Kidney (tissue), 13 donors: ENCODE measurements at regions not wholly inside any gene's neighbourhood (a gene's known extent, or its start where the extent isn't known, plus 50 kb on each side); places are given as distances from the start of the nearest gene placed in this dataset.

ENCODE experiments used
- DNase-seq, 5 donors: peaks; one replicate each; pipeline ENCODE4 v3.0.0-alpha.2; 2013 to 2020
- FAIRE-seq: peaks from 2 replicates; lab custom pipeline; 2012; peaks lifted over from hg19 to GRCh38; lab: Jason Lieb, UNC
- H3K27ac ChIP-seq, 2 donors: one replicate each; pipeline ENCODE4 v1.7.0; 2013; ENCODE audit warnings: low read depth in 2 of 2, low read length in 2 of 2, inconsistent platforms in 1 of 2
- H3K27me3 ChIP-seq: one replicate; pipeline ENCODE4 v1.7.1; 2013; ENCODE audit warnings: low read length, inconsistent platforms; ENCODE audit not compliant: control insufficient read depth, insufficient read depth
- H3K36me3 ChIP-seq, 3 donors: one replicate each; pipeline versions ENCODE4 v1.7.0 to v1.7.1; 2013; ENCODE audit warnings: low read length in 3 of 3, control low read depth in 1 of 3, inconsistent platforms in 1 of 3; ENCODE audit not compliant: insufficient read depth in 3 of 3, control insufficient read depth in 2 of 3
- H3K4me1 ChIP-seq, 3 donors: one replicate each; pipeline versions ENCODE4 v1.7.0 to v1.7.1; 2013; ENCODE audit warnings: low read length in 3 of 3, inconsistent platforms in 1 of 3, low read depth in 1 of 3; ENCODE audit not compliant: control insufficient read depth in 2 of 3, insufficient read depth in 2 of 3
- H3K4me3 ChIP-seq, 3 donors: one replicate each; pipeline versions ENCODE4 v1.7.0 to v1.8.1; 2013; ENCODE audit warnings: low read length in 3 of 3, control low read depth in 1 of 3, inconsistent platforms in 1 of 3
- H3K9ac ChIP-seq, 3 donors: one replicate each; pipeline versions ENCODE4 v1.7.0 to v1.7.1; 2013; ENCODE audit warnings: low read length in 3 of 3, control low read depth in 1 of 3, inconsistent platforms in 1 of 3
- H3K9me3 ChIP-seq, 3 donors: one replicate each; pipeline versions ENCODE4 v1.7.0 to v1.7.1; 2013; ENCODE audit warnings: low read length in 3 of 3, control low read depth in 1 of 3, inconsistent platforms in 1 of 3; ENCODE audit not compliant: control insufficient read depth in 2 of 3, insufficient read depth in 1 of 3
- CTCF ChIP-seq: IDR thresholded peaks from 3 replicates; pipeline ENCODE4 v1.5.1; 2012; ENCODE audit warnings: mild to moderate bottlenecking, moderate library complexity, borderline replicate concordance; ENCODE audit not compliant: insufficient read depth; ENCODE audit errors: extremely low read depth
- intact Hi-C: fragments of 100-400 bp; cut with DNase I; formaldehyde crosslinking; loops from one replicate; pipeline ENCODE4 v1.11.1; 2022
- donor health status: control.
- donor health status: control.
- donor health status: control.
- donor health status: control.
- donor health status: control.
- donor health status: DM: yes; HTN: yes; CAD: no.
- donor health status: Normal renal cell carcinoma (clear cell type).

DNA sequence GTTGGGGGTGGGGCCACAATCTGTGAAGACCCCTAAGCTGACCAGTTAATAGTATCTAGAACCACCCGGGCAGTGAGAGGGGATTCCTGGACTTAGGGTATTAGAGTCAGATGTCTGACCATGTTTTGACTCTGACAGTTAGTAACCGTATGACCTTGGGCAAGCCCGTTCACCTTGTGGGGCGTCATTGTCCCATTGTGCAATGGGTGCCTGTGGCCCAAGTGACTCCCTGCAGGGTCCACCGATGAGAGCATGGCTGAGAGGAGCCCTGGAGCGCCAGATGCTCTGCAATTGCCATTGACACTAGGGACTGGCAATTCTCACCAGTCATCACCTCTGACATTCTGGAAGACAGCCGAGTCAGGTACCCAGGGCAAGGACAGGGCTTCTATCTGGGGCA is 225.9 kb upstream of the CSF3R start:
- intact Hi-C loops = loop anchor here (10.0 kb wide), 1 partner anchor 726 kb away; no protein-coding TSS in a partner anchor
- no peak for TF ChIP-seq CTCF
- Histone ChIP-seq H3K36me3 (no peaks in the 10 kb centered on the region), H3K27ac (no peak overlapping the region), H3K4me3 (no peak overlapping the region), H3K9me3 (no peaks in the 10 kb centered on the region), H3K27me3 (peaks cover 12% of the 10 kb centered on the region), H3K4me1 (no peaks in the 10 kb centered on the region), H3K9ac (no peak overlapping the region)
- no peak for DNase-seq
- no peak for FAIRE-seq

- FAIRE-seq = no peak
- intact Hi-C loops = loop anchor here (10.0 kb wide), 1 partner anchor 728 kb away; no protein-coding TSS in a partner anchor
- no peaks in the 10 kb centered on the region for H3K4me1 ChIP-seq
- H3K27ac ChIP-seq = no peak overlapping the region
- DNase-seq = no peak
- no peak overlapping the region for H3K4me3 ChIP-seq
- H3K9ac ChIP-seq = no peak overlapping the region
- H3K36me3 ChIP-seq = no peaks in the 10 kb centered on the region
- H3K9me3 ChIP-seq = no peaks in the 10 kb centered on the region
- TF ChIP-seq CTCF = no peak
- peaks cover 12% of the 10 kb centered on the region for H3K27me3 ChIP-seq
Measured at GRCh38 chr1:36707221-36707620, 224.5 kb upstream of the CSF3R start.

- Histone ChIP-seq H3K27me3 (peaks cover 7% of the 10 kb centered on the region), H3K27ac (no peak overlapping the region), H3K9ac (no peak overlapping the region), H3K4me1 (no peaks in the 10 kb centered on the region), H3K36me3 (no peaks in the 10 kb centered on the region), H3K9me3 (no peaks in the 10 kb centered on the region), H3K4me3 (no peak overlapping the region)
- FAIRE-seq (no peak), DNase-seq (no peak)
- no peak for TF ChIP-seq CTCF
- intact Hi-C loops = loop anchor here (10.0 kb wide), 1 partner anchor 728 kb away; no protein-coding TSS in a partner anchor
Measured at GRCh38 chr1:36706416-36706815, 223.7 kb upstream of the CSF3R start.

GRCh38 chr1:36705629-36706028 is 222.9 kb upstream of the CSF3R start:
- H3K9me3 ChIP-seq = no peaks in the 10 kb centered on the region
- H3K4me1 ChIP-seq = no peaks in the 10 kb centered on the region
- H3K4me3 ChIP-seq = no peak overlapping the region
- DNase-seq (no peak), FAIRE-seq (no peak)
- no peak overlapping the region for H3K9ac ChIP-seq
- no peaks in the 10 kb centered on the region for H3K36me3 ChIP-seq
- intact Hi-C loops = loop anchor here (10.0 kb wide), 1 partner anchor 729 kb away; no protein-coding TSS in a partner anchor
- TF ChIP-seq CTCF = no peak
- H3K27me3 ChIP-seq = peaks cover 7% of the 10 kb centered on the region
- no peak overlapping the region for H3K27ac ChIP-seq
